GDM1 (cell line): ENCODE measurements at regions not wholly inside any gene's neighbourhood (a gene's known extent, or its start where the extent isn't known, plus 50 kb on each side); places are given as distances from the start of the nearest gene placed in this dataset.

ENCODE experiments used
- DNase-seq: peaks from one replicate; lab custom pipeline; 2025; lab: John Stamatoyannopoulos, UW

DNA sequence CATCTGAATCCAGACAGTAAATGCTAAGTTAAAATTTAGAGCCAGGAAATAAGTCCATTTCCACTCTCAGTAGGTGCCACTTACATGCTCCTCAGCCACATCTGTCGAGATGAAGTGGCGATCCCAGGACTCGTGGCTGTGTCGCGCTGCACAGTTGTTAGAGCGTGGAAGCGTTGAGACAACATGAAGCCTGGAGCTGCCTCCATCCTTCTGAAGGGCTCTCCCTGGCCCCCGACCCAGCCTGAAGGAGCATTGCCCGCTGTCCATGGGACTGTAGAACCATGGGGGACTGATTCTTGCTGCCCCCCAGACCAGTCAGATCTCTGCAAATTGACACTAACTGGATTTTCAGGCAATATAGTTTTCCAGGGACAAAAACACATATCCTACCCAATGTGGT is 58.9 kb downstream of the IRX1 start:
- DNase-seq: no peak

GRCh38 chr5:3656803-3657202 is 61.2 kb downstream of the IRX1 start:
- no peak for DNase-seq

DNA sequence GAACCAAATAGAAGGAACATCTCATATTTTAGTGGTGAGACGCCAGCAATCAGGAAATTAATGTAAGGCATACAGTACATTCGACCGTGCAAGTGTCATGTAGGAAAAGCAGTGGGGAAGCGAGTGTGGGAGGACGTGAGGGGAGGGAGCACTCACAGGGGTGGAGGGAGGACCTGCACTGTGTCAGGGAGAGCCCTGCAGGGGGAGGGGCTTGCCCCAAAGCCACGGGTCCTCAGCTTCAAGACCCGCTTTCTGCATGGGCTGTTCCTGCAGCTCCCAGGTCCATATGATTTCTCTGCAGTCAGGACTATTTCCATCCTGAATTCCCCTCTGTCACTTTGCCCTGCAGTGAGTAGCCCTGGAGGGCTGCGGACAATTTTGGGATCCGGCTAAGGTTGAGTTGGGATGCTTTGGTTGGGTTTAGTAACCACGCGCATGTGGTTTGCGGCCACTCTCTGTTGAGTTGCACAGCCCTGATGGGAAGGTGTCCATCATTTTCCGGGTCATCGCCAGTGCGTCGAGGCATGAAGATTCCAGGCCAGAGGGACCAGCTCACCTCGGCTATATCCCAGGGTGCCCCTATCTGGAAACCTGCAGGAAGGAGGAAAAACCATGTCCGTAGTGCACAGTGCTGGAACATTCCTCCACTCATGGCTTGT is 61.9 kb downstream of the IRX1 start:
- no peak for DNase-seq

- no peak for DNase-seq
These were observed 63.3 kb downstream of the IRX1 start for GRCh38 chr5:3658929-3659328.

DNA sequence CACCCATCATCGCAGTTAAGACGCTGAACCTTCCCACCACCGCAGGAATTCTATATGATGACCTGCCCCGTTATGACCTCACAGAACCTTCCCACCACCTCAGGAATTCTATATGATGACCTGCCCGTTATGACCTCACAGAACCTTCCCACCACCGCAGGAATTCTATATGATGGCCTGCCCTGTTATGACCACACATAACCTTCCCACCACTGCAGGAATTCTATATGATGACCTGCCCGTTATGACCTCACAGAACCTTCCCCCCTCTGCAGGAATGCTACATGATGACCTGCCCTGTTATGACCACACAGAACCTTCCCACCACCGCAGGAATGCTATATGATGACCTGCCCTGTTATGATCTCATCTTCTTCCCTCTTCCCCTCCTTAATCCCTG is 64.3 kb downstream of the IRX1 start:
- no peak for DNase-seq

- DNase-seq: no peak
These were observed 65.0 kb downstream of the IRX1 start for GRCh38 chr5:3660630-3661029.

- no peak for DNase-seq
These were observed 66.2 kb downstream of the IRX1 start for GRCh38 chr5:3661755-3662296.

DNA sequence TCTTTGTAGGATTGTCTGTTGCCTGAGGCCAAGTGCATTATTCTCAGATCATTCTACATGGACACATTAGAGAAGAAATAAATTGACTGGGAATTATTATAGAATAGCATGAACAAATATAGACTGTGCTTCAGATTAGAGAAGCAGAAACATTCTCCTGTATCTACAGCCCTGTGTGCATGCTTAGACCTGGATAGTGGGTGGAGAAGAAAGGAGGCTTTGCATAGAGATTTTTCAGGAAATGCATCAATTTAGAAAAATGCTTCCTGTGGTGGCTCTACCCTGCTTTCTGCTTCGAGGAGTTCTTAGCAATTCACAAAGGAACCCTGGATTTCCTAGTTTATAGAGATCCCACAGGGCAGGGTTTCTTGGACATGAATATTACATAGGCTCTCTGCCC is 66.7 kb downstream of the IRX1 start:
- DNase-seq: no peak

GRCh38 chr5:3671337-3671736 is 75.7 kb downstream of the IRX1 start:
- DNase-seq: no peak

DNA sequence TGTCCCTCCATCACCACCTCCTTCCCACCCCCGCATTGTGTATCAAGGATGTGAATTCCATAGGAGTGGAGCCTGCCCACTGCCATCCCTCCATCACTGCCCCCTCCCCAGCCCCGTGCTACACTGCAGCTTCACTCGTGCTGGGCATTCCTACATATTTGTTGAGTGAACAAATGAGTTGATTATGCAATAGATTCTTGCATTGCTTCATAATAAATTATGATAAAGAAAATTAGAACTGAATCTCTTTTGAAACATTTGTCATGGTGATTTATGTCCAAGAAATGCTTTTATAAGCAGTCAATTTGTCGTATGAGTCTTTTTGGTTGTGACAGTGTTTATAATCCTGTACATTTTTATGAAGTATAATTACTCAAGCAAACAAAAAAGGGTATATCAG is 83.2 kb downstream of the IRX1 start:
- DNase-seq: no peak

DNA sequence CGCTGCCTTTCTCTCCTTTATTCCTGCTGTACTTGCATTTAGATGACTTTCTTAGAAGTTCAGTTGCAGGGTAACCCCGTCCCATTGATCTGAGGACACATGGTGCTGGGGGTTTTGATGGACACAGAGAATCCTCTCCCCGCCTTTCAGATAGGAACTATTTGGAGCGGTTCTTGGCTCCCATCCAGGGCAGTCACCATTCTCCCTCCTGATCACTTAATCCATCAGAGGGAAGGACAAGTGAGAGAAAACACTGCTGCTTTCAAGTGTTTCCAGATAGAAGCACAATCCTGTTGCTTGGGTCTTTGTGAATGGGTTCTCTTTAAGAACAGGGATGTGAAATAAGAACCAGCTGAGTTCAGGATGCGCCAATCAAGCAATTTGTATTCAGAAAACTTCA is 85.2 kb downstream of the IRX1 start:
- no peak for DNase-seq

- DNase-seq: no peak
These were observed 88.5 kb downstream of the IRX1 start for GRCh38 chr5:3684118-3684517.

GRCh38 chr5:3684771-3685354 is 89.2 kb downstream of the IRX1 start:
- no peak for DNase-seq

DNA sequence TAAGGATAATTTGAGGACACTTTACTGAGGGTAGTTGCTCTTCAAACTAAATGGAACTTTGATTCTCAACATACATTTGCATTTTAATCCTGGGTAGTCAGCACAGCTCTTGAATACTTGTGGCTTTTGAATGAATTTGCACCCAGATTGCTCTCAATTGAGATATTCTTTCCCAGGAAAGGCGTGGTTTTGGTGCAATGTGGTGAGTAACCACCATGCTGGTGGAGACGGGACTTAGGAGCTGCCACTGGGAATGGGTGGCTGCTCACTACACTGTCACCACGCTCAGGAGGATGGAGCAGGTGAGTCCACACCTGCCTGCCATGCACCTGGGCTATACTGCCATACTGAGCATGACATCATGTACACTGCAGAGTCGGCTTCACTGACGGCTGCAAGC is 99.2 kb downstream of the IRX1 start:
- no peak for DNase-seq

GRCh38 chr5:3695818-3696217 is 100.2 kb downstream of the IRX1 start:
- DNase-seq: no peak

DNA sequence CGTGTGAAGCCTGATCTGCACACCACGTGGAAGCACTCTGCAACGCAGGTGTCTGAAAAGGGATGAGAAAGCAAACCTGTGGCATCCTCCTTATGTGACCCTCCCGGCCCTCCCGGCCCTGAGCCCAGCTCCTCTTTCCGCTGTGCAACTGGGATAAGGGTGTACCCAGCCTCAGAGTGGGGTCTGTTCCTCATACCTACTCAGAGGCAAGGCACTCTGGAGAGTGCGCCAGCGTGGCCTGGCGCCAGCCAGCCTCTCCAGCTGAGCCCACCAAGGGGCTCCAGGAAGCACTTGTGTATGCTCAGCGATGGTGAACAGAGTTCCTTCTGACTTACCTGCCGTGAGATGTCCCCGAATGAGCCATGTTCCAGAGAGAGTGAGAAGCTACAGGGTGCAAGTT is 102.8 kb downstream of the IRX1 start:
- no peak for DNase-seq

DNA sequence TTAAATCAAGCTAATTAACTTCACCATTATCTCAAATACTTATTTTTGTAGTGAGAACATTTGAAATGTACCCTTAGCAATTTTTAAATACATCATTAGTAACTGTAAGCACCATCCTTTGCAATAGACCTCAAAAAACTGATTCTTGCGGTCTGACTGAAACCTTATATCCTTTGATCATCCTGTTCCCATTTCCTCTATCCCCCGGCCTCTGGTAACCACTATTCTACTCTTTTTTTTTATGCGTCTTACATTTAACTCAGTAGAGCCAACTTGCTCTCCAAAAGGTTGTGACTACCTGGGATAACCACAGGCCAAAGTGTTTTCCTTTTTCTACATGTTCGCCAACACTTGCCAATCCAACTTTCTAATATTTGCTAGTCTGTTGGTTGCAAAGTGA is 106.1 kb downstream of the IRX1 start:
- no peak for DNase-seq

DNA sequence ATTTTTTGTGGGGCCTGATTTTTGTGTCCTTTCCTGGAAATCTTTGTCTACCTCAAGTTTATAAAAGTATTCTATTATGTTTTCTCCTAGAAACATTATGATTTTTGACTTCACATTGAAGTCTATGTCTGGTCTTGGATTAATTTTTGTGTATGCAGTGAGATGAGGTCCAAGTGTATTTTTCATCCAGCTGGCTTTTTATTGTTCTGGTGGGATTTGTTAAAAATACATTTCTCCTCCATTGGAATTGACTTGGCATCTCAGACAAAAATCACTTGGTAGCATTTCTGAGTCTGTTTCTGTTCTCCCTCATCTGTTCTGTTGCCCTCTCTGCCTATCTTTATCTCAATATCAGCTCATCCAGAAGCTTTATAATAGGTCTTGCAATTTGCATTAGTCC is 109.0 kb downstream of the IRX1 start:
- DNase-seq: no peak

DNA sequence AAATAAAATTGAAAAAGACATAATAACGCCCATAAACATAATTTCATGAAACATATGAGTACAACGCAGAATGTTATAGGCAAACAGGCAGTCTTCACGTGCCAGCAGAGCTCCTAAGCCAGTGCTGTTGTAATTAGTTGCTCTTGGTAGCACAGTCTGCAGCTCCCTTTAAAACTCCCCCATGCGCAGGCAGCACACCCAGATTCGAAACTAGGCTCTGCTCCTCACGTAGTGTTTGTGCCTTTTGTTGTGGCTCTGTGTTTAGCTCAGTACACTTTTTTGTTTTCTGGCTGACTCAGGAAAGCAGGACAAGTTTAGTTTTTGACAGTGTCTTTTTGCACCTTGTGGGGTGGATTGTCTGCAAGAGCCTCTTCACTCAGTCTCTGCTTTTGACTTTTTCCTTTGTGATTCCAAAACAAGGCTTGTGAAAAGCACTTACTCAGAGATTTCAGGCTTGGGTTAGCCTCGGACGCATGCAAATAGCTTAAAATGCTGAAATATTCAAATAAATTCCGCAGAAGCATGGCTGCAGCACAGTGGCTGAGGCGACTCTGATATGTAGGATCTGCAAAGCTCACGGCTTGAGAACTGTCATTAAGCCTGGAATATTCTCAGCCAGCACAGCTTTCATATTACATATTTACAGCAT is 113.6 kb downstream of the IRX1 start:
- no peak for DNase-seq

- DNase-seq: no peak
These were observed 114.2 kb downstream of the IRX1 start for GRCh38 chr5:3709717-3710348.

DNA sequence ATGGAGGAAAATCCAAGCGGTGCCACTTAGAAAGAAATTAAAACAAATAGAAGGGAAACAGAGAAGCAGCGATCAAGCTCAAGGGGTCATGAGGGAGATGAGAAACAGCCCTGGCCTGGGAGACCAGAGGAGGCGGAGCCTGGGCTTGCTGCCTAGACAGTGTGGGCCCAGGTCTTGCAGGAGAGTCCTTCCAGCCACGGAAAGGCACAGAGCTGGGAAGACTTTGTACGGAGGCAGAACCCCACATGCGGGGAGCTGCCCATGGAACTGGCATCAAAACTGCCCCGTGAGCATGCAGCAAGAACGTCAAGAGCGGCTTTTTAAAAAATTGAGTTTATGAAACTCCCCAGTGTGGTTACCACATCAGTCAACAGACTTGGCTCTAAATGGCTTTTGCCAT is 119.4 kb downstream of the IRX1 start:
- DNase-seq: no peak

GRCh38 chr5:3729631-3730030 is 134.0 kb downstream of the IRX1 start:
- DNase-seq: no peak

DNA sequence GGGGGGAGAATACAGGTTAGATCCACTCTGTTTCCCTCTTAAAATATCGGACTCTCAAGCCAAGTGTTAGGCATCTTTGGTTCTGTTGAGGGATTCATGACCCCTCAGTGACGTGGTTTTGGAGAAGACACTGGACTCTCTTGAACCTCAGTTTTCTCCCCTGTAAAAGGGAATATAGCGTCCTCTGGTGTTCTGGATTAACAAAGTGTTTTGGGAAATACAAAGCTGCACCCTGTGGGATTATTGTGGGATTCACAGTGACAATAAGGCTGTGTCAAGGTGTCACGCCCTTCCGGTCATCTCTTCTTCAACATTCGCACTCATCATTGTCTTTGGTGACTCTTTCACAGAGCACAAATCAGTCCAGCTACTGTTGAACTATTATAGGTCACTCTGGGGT is 139.0 kb downstream of the IRX1 start:
- no peak for DNase-seq
